ENCODE measurements at regions not wholly inside any gene's neighbourhood (a gene's known extent, or its start where the extent isn't known, plus 50 kb on each side); places are given as distances from the start of the nearest gene placed in this dataset.

GRCh38 chr10:111522551-111522950 is 445.7 kb downstream of the ADRA2A start:
- DNase-seq, result no peak

- DNase-seq, result no peak
Measured at GRCh38 chr10:111523016-111523415, 446.2 kb downstream of the ADRA2A start.

GRCh38 chr10:111524134-111524533 is 447.3 kb downstream of the ADRA2A start:
- DNase-seq, result no peak

- no peak for DNase-seq
Measured at GRCh38 chr10:111525696-111526095, 448.9 kb downstream of the ADRA2A start.

- DNase-seq, result no peak
Measured at GRCh38 chr10:111531690-111532089, 454.9 kb downstream of the ADRA2A start.

- DNase-seq, result no peak
Measured at GRCh38 chr10:111532139-111532538, 455.3 kb downstream of the ADRA2A start.

GRCh38 chr10:111539246-111539645 is 462.4 kb downstream of the ADRA2A start:
- no peak for DNase-seq

- DNase-seq, result no peak
Measured at GRCh38 chr10:111543854-111544253, 467.0 kb downstream of the ADRA2A start.

GRCh38 chr10:111545861-111546605 is 469.2 kb downstream of the ADRA2A start:
- no peak for DNase-seq

GRCh38 chr10:111548084-111548726 is 471.4 kb downstream of the ADRA2A start:
- no peak for DNase-seq

GRCh38 chr10:111551001-111551400 is 474.2 kb downstream of the ADRA2A start:
- DNase-seq, result no peak

- no peak for DNase-seq
Measured at GRCh38 chr10:111556666-111557065, 479.8 kb downstream of the ADRA2A start.

GRCh38 chr10:111558211-111558610 is 481.4 kb downstream of the ADRA2A start:
- DNase-seq, result no peak

- no peak for DNase-seq
Measured at GRCh38 chr10:111560027-111560426, 483.2 kb downstream of the ADRA2A start.

GRCh38 chr10:111561124-111561523 is 484.3 kb downstream of the ADRA2A start:
- no peak for DNase-seq

- DNase-seq, result no peak
Measured at GRCh38 chr10:111565542-111565941, 488.7 kb downstream of the ADRA2A start.

GRCh38 chr10:111578076-111578475 is 501.2 kb downstream of the ADRA2A start:
- DNase-seq, result no peak

GRCh38 chr10:111579473-111579872 is 502.6 kb downstream of the ADRA2A start:
- no peak for DNase-seq

- no peak for DNase-seq
Measured at GRCh38 chr10:111590703-111591102, 513.9 kb downstream of the ADRA2A start.

- DNase-seq, result no peak
Measured at GRCh38 chr10:111593578-111593977, 516.7 kb downstream of the ADRA2A start.

- no peak for DNase-seq
Measured at GRCh38 chr10:111595173-111595572, 518.3 kb downstream of the ADRA2A start.

- peak; percentile 57 for DNase-seq
Measured at GRCh38 chr10:111598433-111599059, 521.7 kb downstream of the ADRA2A start.

GRCh38 chr10:111599943-111600342 is 523.1 kb downstream of the ADRA2A start:
- DNase-seq, result no peak

GRCh38 chr10:111600772-111601171 is 523.9 kb downstream of the ADRA2A start:
- no peak for DNase-seq
